H1 (cell line): ENCODE measurements at regions not wholly inside any gene's neighbourhood (a gene's known extent, or its start where the extent isn't known, plus 50 kb on each side); places are given as distances from the start of the nearest gene placed in this dataset.

Experiments used
- CBX8 ChIP-seq: fragments of 300-800, 300-1000 bp; sonication (generic); IDR thresholded peaks from 2 replicates; pipeline ENCODE4 v1.7.1; 2016; ENCODE audit warnings: low read depth, low read length, borderline replicate concordance
- CHD1 ChIP-seq: IDR thresholded peaks from 2 replicates; pipeline ENCODE4 v1.6.1; 2012; ENCODE audit warnings: low read depth, low read length, improper control_type of control experiment
- CTCF ChIP-seq, 3 experiments: IDR thresholded peaks; 1 replicate in 2 of 3; 2 replicates in 1 of 3; pipeline versions ENCODE4 v1.5.1 to v1.6.1; 2011; ENCODE audit warnings: low read length in 3 of 3, mild to moderate bottlenecking in 3 of 3, inconsistent platforms in 2 of 3, low read depth in 1 of 3, moderate library complexity in 1 of 3; ENCODE audit not compliant: insufficient read depth in 1 of 3; ENCODE audit errors: control extremely low read depth in 1 of 3
- EP300 ChIP-seq, 2 experiments: IDR thresholded peaks; 1 replicate in 1 of 2; 2 replicates in 1 of 2; pipeline ENCODE4 v1.6.1; 2011 to 2012; ENCODE audit warnings: low read depth in 2 of 2, low read length in 2 of 2, mild to moderate bottlenecking in 2 of 2, borderline replicate concordance in 1 of 2, inconsistent platforms in 1 of 2, moderate library complexity in 1 of 2
- EZH2 ChIP-seq: fragments of 200-600 bp; sonication (generic); IDR thresholded peaks from 2 replicates; pipeline ENCODE4 v1.7.1; 2012; ENCODE audit warnings: low read depth, mild to moderate bottlenecking, moderate library complexity, low read length, inconsistent platforms; ENCODE audit not compliant: severe bottlenecking
- MAFK ChIP-seq: IDR thresholded peaks from 2 replicates; pipeline ENCODE4 v1.6.1; 2012; ENCODE audit warnings: low read depth, mild to moderate bottlenecking, improper control_type of control experiment, low read length
- POLR2A ChIP-seq, 2 experiments: IDR thresholded peaks; 1 replicate in 1 of 2; 2 replicates in 1 of 2; pipeline ENCODE4 v1.6.1; 2011; ENCODE audit warnings: low read depth in 2 of 2, low read length in 2 of 2, mild to moderate bottlenecking in 2 of 2; ENCODE audit errors: control extremely low read depth in 1 of 2
- RFX5 ChIP-seq: IDR thresholded peaks from 2 replicates; pipeline ENCODE4 v1.6.1; 2011; ENCODE audit warnings: low read depth, low read length, improper control_type of control experiment, borderline replicate concordance
- SAP30 ChIP-seq: fragments of 300-600 bp; sonication (generic); IDR thresholded peaks from 2 replicates; pipeline ENCODE4 v1.7.1; 2012; ENCODE audit warnings: low read length, moderate library complexity, mild to moderate bottlenecking, inconsistent platforms; ENCODE audit not compliant: insufficient read depth, insufficient replicate concordance
- TAF1 ChIP-seq: IDR thresholded peaks from 2 replicates; pipeline ENCODE4 v1.6.1; 2011; ENCODE audit warnings: mild to moderate bottlenecking, low read depth, low read length
- USF2 ChIP-seq: IDR thresholded peaks from 2 replicates; pipeline ENCODE4 v1.6.1; 2011; ENCODE audit warnings: low read length, improper control_type of control experiment

GRCh38 chr12:87382959-87383566 lies 646.1 kb downstream of the C12orf50 start:
- TF ChIP-seq CBX8 (no peak), POLR2A (IDR thresholded peaks at IDR 0.05; ENCODE audit: control extremely low read depth in 1 of 2, low read depth in 2 of 2, low read length in 2 of 2) (no peak), MAFK (no peak), USF2 (no peak), CTCF (IDR thresholded peaks at IDR 0.05; ENCODE audit: control extremely low read depth in 1 of 3, insufficient read depth in 1 of 3, low read depth in 1 of 3, low read length in 3 of 3) (no peak), RFX5 (no peak), EP300 (IDR thresholded peaks at IDR 0.05; ENCODE audit: borderline replicate concordance in 1 of 2, low read depth in 2 of 2, low read length in 2 of 2) (no peak), SAP30 (no peak), EZH2 (no peak), CHD1 (no peak), TAF1 (no peak)
